ENCODE measurements at regions not wholly inside any gene's neighbourhood (a gene's known extent, or its start where the extent isn't known, plus 50 kb on each side); places are given as distances from the start of the nearest gene placed in this dataset.

GRCh38 chr10:3282674-3283017 is 110.1 kb upstream of the PITRM1 start:
- no peak overlapping the region for H3K4me3 ChIP-seq
- H3K4me1 ChIP-seq = no peaks in the 10 kb centered on the region
- no peaks in the 10 kb centered on the region for H3K36me3 ChIP-seq (ENCODE audit: low read depth, missing control alignments)
- no peaks in the 10 kb centered on the region for H3K9me3 ChIP-seq
- no peak for TF ChIP-seq CTCF (IDR thresholded peaks at IDR 0.05)
- TF ChIP-seq POLR2A (IDR thresholded peaks at IDR 0.05) = no peak
- WGBS, 2 donors = 88 to 93% methylated on average over 1 of the region's 1 CpG
- DNase-seq = no peak
- no peaks in the 10 kb centered on the region for H3K27me3 ChIP-seq
- H3K27ac ChIP-seq = no peak overlapping the region
- intact Hi-C loops (cut with DNase I; ENCODE audit: low total_unique reads) = no loop called here

- Histone ChIP-seq H3K27ac (no peak overlapping the region), H3K4me1 (no peaks in the 10 kb centered on the region), H3K4me3 (no peak overlapping the region), H3K27me3 (no peaks in the 10 kb centered on the region), H3K36me3 (ENCODE audit: low read depth, missing control alignments) (no peaks in the 10 kb centered on the region), H3K9me3 (no peaks in the 10 kb centered on the region)
- DNase-seq = no peak
- no peak for TF ChIP-seq CTCF (IDR thresholded peaks at IDR 0.05)
- TF ChIP-seq POLR2A (IDR thresholded peaks at IDR 0.05) = no peak
- 49 to 74% methylated on average over 7 of the region's 7 CpGs for WGBS, 2 donors
- intact Hi-C loops (cut with DNase I; ENCODE audit: low total_unique reads) = no loop called here
Observed at GRCh38 chr10:3281941-3282673, 109.5 kb upstream of the PITRM1 start.

GRCh38 chr10:3278771-3279170 is 106.2 kb upstream of the PITRM1 start:
- Histone ChIP-seq H3K4me1 (no peaks in the 10 kb centered on the region), H3K9me3 (no peaks in the 10 kb centered on the region), H3K4me3 (no peak overlapping the region), H3K36me3 (ENCODE audit: low read depth, missing control alignments) (no peaks in the 10 kb centered on the region), H3K27ac (no peak overlapping the region), H3K27me3 (no peaks in the 10 kb centered on the region)
- TF ChIP-seq POLR2A (IDR thresholded peaks at IDR 0.05) = no peak
- TF ChIP-seq CTCF (IDR thresholded peaks at IDR 0.05) = no peak
- DNase-seq = no peak
- intact Hi-C loops (cut with DNase I; ENCODE audit: low total_unique reads) = no loop called here
- 57 to 80% methylated on average over 2 of the region's 2 CpGs for WGBS, 2 donors

GRCh38 chr10:3277566-3277965 is 105.0 kb upstream of the PITRM1 start:
- Histone ChIP-seq H3K4me3 (no peak overlapping the region), H3K4me1 (no peaks in the 10 kb centered on the region), H3K27ac (no peak overlapping the region), H3K36me3 (ENCODE audit: low read depth, missing control alignments) (no peaks in the 10 kb centered on the region), H3K9me3 (no peaks in the 10 kb centered on the region), H3K27me3 (no peaks in the 10 kb centered on the region)
- intact Hi-C loops (cut with DNase I; ENCODE audit: low total_unique reads) = no loop called here
- WGBS, 2 donors = 69 to 73% methylated on average over 4 of the region's 4 CpGs
- no peak for DNase-seq
- TF ChIP-seq POLR2A (IDR thresholded peaks at IDR 0.05) = no peak
- no peak for TF ChIP-seq CTCF (IDR thresholded peaks at IDR 0.05)

- TF ChIP-seq POLR2A (IDR thresholded peaks at IDR 0.05) = no peak
- TF ChIP-seq CTCF (IDR thresholded peaks at IDR 0.05) = no peak
- Histone ChIP-seq H3K9me3 (no peaks in the 10 kb centered on the region), H3K36me3 (ENCODE audit: low read depth, missing control alignments) (no peaks in the 10 kb centered on the region), H3K4me1 (peaks cover 9% of the 10 kb centered on the region), H3K27ac (no peak overlapping the region), H3K4me3 (no peak overlapping the region), H3K27me3 (no peaks in the 10 kb centered on the region)
- WGBS, 2 donors = 73 to 85% methylated on average over 7 of the region's 7 CpGs
- intact Hi-C loops (cut with DNase I; ENCODE audit: low total_unique reads) = no loop called here
- no peak for DNase-seq
Observed at GRCh38 chr10:3274414-3274813, 101.8 kb upstream of the PITRM1 start.
